GM18861 (cell line): ENCODE measurements at regions not wholly inside any gene's neighbourhood (a gene's known extent, or its start where the extent isn't known, plus 50 kb on each side); places are given as distances from the start of the nearest gene placed in this dataset.
"Not testable (repeated sequence)": the region's sequence is repeated elsewhere in the genome, so short reads cannot be mapped to it uniquely, and the experiment has no call there.

Experiments used
- ATAC-seq: cut with Tn5 transposase; IDR thresholded peaks from one replicate; pipeline ENCODE4 v1.9.1; 2021; ENCODE audit not compliant: unreplicated experiment

- no peak for ATAC-seq
Measured at GRCh38 chr14:105941226-105942166, 415.1 kb downstream of the TMEM121 start.

- ATAC-seq = not testable (repeated sequence)
Measured at GRCh38 chr14:105942725-105943124, 416.3 kb downstream of the TMEM121 start.

GRCh38 chr14:105943973-105944602, 417.7 kb downstream of the TMEM121 start:
- no peak for ATAC-seq

- ATAC-seq = no peak
Measured at GRCh38 chr14:105944632-105945610, 418.5 kb downstream of the TMEM121 start.

GRCh38 chr14:105945896-105946295, 419.5 kb downstream of the TMEM121 start:
- ATAC-seq = no peak

- no peak for ATAC-seq
Measured at GRCh38 chr14:105947599-105947998, 421.2 kb downstream of the TMEM121 start.

- ATAC-seq = not testable (repeated sequence)
Measured at GRCh38 chr14:105948955-105949354, 422.6 kb downstream of the TMEM121 start.

- ATAC-seq = peak; percentile 41
Measured at GRCh38 chr14:105950364-105950892, 424.0 kb downstream of the TMEM121 start.

- no peak for ATAC-seq
Measured at GRCh38 chr14:105951399-105951798, 425.0 kb downstream of the TMEM121 start.

GRCh38 chr14:105952222-105952621, 425.8 kb downstream of the TMEM121 start:
- ATAC-seq = no peak

- no peak for ATAC-seq
Measured at GRCh38 chr14:105952826-105953225, 426.4 kb downstream of the TMEM121 start.

GRCh38 chr14:105961625-105962024, 435.2 kb downstream of the TMEM121 start:
- not testable (repeated sequence) for ATAC-seq

GRCh38 chr14:105962532-105962931, 436.1 kb downstream of the TMEM121 start:
- no peak for ATAC-seq

- ATAC-seq = no peak
Measured at GRCh38 chr14:105968291-105968690, 441.9 kb downstream of the TMEM121 start.

- ATAC-seq = not testable (repeated sequence)
Measured at GRCh38 chr14:105969026-105969425, 442.6 kb downstream of the TMEM121 start.

- ATAC-seq = not testable (repeated sequence)
Measured at GRCh38 chr14:105970821-105971220, 444.4 kb downstream of the TMEM121 start.

GRCh38 chr14:105971593-105972500, 445.5 kb downstream of the TMEM121 start:
- no peak for ATAC-seq

GRCh38 chr14:105974902-105975301, 448.5 kb downstream of the TMEM121 start:
- ATAC-seq = no peak

GRCh38 chr14:105978618-105979295, 452.4 kb downstream of the TMEM121 start:
- no peak for ATAC-seq
